SK-N-SH (cell line): ENCODE measurements at regions not wholly inside any gene's neighbourhood (a gene's known extent, or its start where the extent isn't known, plus 50 kb on each side); places are given as distances from the start of the nearest gene placed in this dataset.

ENCODE experiments used
- POLR2AphosphoS5 ChIP-seq: IDR thresholded peaks from 2 replicates; pipeline ENCODE4 v1.6.1; 2012; ENCODE audit warnings: low read depth, low read length
- RCOR1 ChIP-seq: fragments of 150-350 bp; IDR thresholded peaks from 2 replicates; pipeline ENCODE4 v1.6.1; 2017; ENCODE audit warnings: antibody characterized with exemption, low read length
- RFX5 ChIP-seq: IDR thresholded peaks from 2 replicates; pipeline ENCODE4 v1.6.1; 2012; ENCODE audit warnings: mild to moderate bottlenecking, improper control_type of control experiment, low read length
- TAF1 ChIP-seq: IDR thresholded peaks from 2 replicates; pipeline ENCODE4 v1.6.1; 2012; ENCODE audit warnings: low read depth, mild to moderate bottlenecking, low read length, moderate library complexity, borderline replicate concordance
- TF ChIP-seq, protein P1 (sequence below): fragments of 200-600 bp; sonication (generic); IDR thresholded peaks from 2 replicates; pipeline ENCODE4 v1.6.1; 2017; ENCODE audit warnings: antibody characterized with exemption, mild to moderate bottlenecking, moderate library complexity

DNA sequence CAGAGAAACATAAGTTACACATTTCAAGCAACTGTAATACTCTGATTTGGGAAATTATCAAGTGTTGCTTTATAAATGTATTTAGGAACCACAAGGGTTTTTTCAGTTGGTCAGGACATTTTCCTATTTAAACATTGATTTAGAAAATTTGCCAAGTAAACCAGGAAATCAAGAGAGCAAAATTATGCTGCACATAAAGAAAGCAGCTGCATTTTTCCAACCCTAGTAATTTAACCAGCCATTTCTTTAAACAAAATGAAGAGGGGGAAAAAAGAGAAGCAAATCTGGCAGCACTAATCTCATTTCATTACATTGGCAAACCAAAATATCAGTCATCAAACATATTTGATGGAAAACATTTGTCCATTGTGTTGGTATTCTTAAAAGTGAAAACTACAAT lies 271.4 kb downstream of the TLE1 start:
- TF ChIP-seq POLR2AphosphoS5 (no peak), RCOR1 (no peak), TAF1 (no peak), RFX5 (no peak)
- TF ChIP-seq, protein P1, sequence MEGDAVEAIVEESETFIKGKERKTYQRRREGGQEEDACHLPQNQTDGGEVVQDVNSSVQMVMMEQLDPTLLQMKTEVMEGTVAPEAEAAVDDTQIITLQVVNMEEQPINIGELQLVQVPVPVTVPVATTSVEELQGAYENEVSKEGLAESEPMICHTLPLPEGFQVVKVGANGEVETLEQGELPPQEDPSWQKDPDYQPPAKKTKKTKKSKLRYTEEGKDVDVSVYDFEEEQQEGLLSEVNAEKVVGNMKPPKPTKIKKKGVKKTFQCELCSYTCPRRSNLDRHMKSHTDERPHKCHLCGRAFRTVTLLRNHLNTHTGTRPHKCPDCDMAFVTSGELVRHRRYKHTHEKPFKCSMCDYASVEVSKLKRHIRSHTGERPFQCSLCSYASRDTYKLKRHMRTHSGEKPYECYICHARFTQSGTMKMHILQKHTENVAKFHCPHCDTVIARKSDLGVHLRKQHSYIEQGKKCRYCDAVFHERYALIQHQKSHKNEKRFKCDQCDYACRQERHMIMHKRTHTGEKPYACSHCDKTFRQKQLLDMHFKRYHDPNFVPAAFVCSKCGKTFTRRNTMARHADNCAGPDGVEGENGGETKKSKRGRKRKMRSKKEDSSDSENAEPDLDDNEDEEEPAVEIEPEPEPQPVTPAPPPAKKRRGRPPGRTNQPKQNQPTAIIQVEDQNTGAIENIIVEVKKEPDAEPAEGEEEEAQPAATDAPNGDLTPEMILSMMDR, result no peak
